HFF-Myc (cell line): ENCODE measurements at regions not wholly inside any gene's neighbourhood (a gene's known extent, or its start where the extent isn't known, plus 50 kb on each side); places are given as distances from the start of the nearest gene placed in this dataset.

Source experiments
- DNase-seq: peaks from one replicate; pipeline ENCODE4 v3.0.0-alpha.2; 2011; ENCODE audit warnings: low read depth; ENCODE audit errors: extremely low read depth
- H3K4me3 ChIP-seq: replicated peaks from 2 replicates; pipeline ENCODE4 v1.5.1; 2011; ENCODE audit warnings: low read depth, mild to moderate bottlenecking, control low read depth, low read length
- TF ChIP-seq, protein P1 (sequence below): IDR thresholded peaks from 2 replicates; pipeline ENCODE4 v1.5.1; 2012; ENCODE audit warnings: mild to moderate bottlenecking, low read depth, low read length, control low read depth; ENCODE audit errors: missing control alignments

DNA sequence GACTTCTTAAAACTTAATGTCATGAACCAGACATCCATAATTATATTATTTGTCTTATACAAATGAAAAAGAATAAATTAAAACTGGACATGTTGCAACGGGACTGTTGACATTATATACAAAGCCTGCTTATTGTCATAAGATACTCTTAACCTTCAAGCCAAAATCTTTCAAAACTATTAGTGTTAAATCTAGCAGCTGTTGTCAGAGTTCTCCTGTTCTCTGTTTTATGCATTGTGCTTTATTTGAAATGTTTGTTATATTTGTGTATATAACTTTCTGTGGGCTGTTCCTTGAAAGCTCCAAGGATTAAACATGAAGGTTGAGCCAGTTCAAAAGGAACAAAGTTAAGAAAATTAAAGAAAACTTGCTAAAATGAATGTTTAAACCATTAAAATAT, 335.5 kb upstream of the NT5C1B start:
- H3K4me3 ChIP-seq: no peak overlapping the region
- DNase-seq: no peak
- TF ChIP-seq, protein P1, sequence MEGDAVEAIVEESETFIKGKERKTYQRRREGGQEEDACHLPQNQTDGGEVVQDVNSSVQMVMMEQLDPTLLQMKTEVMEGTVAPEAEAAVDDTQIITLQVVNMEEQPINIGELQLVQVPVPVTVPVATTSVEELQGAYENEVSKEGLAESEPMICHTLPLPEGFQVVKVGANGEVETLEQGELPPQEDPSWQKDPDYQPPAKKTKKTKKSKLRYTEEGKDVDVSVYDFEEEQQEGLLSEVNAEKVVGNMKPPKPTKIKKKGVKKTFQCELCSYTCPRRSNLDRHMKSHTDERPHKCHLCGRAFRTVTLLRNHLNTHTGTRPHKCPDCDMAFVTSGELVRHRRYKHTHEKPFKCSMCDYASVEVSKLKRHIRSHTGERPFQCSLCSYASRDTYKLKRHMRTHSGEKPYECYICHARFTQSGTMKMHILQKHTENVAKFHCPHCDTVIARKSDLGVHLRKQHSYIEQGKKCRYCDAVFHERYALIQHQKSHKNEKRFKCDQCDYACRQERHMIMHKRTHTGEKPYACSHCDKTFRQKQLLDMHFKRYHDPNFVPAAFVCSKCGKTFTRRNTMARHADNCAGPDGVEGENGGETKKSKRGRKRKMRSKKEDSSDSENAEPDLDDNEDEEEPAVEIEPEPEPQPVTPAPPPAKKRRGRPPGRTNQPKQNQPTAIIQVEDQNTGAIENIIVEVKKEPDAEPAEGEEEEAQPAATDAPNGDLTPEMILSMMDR: no peak

DNA sequence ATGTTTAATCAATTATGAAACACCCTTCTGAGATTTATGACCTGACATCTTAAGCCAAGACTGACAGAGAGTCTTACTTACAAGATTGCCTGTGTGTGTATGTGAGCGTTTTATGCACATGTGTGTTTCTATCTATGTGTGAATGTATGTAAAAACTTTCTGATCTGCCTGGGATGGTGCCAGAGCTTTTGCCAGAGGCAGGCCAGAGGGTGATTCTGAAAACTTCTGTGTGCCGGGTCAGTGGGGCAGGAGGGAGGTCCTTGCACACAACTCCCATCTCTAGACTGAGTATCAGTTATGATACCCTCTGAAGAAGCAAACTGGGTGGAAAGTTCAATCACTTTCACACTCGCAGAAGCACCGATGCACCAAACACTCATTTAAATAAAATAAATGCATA, 335.0 kb upstream of the NT5C1B start:
- TF ChIP-seq, protein P1: no peak
- no peak for DNase-seq
- no peak overlapping the region for H3K4me3 ChIP-seq

DNA sequence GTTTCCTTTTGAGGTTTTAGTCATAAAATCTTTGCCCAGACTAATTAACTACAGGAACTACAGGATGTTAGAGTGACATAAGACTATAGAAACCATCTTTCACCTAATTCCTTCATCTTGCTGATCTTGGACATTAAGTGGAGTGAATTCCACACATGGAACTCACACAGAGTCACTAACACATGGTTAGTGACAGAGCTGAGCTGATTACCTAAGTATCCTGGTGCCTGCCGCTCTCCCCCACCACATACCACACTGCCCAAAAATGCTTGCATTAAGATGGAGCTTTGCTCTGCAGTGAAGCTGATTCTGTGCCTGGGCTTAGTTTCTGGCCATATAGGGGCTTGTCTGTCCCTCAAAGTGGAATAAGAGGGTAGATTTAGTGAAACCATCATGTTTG, 332.9 kb upstream of the NT5C1B start:
- no peak overlapping the region for H3K4me3 ChIP-seq
- no peak for DNase-seq
- TF ChIP-seq, protein P1: no peak

DNA sequence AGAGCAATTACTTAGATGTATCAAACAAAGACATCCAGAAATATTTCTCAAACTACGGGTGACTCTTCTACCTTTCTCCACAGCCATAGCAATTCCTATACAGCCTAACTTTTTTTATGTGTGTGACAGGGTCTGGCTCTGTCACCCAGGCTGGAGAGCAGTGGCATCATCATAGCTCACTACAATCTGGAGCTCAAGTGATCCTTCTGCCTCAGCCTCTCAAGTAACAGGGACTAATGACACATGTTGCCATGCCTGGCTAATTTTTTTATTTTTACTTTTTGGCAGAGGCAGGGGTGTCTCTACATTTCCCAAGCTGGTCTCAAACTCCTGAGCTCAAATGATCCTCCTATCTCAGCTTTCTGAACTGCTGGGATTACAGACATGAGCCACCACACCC, 328.9 kb upstream of the NT5C1B start:
- H3K4me3 ChIP-seq: no peak overlapping the region
- TF ChIP-seq, protein P1: no peak
- no peak for DNase-seq

DNA sequence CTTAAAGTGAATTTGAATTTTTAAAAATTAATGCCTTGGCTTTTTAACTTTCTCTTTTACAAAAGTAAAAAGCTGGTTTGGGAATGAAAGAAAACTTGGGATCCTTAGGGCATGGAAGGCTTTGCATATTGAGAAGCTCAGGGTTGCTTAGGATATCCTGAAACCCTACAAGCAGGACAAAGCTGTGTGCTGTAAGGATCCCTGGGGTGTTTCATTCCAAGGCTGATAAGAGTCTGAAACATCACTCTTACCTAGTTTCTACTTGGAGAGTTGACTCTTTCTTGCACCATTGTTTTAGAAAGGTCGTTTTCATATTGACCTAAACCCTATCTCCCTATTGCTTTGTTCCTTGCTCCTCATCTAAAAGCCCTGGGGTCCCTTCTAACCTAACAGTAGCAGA, 325.9 kb upstream of the NT5C1B start:
- H3K4me3 ChIP-seq: no peak overlapping the region
- no peak for DNase-seq
- TF ChIP-seq, protein P1: no peak

DNA sequence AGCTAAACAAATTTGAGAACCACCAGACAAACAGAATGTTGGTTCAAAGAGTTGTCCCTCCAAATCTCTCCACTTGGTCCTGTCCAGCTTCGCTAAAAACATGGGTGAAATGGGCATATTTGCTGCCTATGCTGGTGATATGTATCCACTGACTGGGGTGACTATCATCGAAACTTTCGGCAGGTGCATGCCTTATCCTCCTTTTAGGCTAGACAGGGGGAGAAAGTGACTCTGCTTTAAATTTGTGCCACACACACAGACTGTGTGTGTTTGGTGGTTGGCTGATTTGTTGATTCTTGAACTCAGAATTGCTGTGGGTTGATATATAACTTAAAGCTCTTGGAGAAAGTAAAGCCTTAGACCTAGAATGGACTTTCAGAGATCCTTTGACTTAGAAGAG, 324.1 kb upstream of the NT5C1B start:
- TF ChIP-seq, protein P1: no peak
- no peak for DNase-seq
- H3K4me3 ChIP-seq: no peak overlapping the region

DNA sequence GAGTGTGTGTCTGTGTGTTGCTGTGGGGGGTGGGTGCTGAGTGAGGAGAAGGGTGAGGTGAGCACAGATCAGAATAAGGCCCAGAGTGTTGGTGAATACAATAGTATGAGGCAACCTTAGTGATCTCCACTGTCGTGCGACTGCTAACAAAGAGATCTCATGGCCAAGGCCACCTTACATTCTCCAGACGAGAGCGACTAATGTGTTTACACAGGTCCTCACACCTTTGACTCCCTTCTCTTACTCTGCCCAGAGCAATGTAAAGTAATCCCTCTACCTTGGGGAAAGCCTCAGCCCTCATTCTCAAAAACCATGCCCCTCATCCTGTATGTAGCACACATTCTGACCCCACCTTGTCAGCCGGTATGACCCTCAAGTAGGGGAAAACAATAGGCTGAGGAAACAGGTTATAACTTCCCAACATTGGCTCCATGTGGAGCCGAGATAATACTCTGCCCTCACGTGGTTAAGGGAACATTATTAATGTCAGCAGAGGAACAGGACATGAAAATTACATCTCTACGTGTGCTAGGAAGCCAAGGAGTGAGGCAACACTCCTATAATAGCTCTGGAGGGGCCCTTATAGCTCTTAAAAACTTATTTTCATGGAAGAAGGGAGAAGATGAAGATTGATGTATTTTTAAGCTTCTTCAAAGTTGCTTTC, 323.0 kb upstream of the NT5C1B start:
- TF ChIP-seq, protein P1: no peak
- no peak for DNase-seq

More for the DNA sequence above, 323.0 kb upstream of the NT5C1B start:
- H3K4me3 ChIP-seq: no peak overlapping the region
